H1 (cell line): ENCODE measurements at regions not wholly inside any gene's neighbourhood (a gene's known extent, or its start where the extent isn't known, plus 50 kb on each side); places are given as distances from the start of the nearest gene placed in this dataset.

Experiments
- CTCF ChIA-PET: fragments of 300-600 bp; sonication (Branson Sonifier 250); formaldehyde crosslinking; loops from one replicate; lab custom pipeline; 2021; ENCODE audit not compliant: partially characterized antibody; lab: Charles Lee
- POLR2A ChIA-PET: fragments of 300-600 bp; sonication (Branson Sonifier 250); formaldehyde crosslinking; loops from one replicate; lab custom pipeline; 2021; ENCODE audit warnings: inconsistent platforms; ENCODE audit not compliant: partially characterized antibody; lab: Charles Lee
- DNase-seq, 2 experiments: peaks; one replicate each; pipeline versions ENCODE4 v3.0.0 to v3.0.0-alpha.2; 2010 to 2022; ENCODE audit warnings: low spot score in 2 of 2, low read depth in 1 of 2, mixed read lengths in 1 of 2
- FAIRE-seq: peaks from 2 replicates; lab custom pipeline; 2011; peaks lifted over from hg19 to GRCh38; lab: Jason Lieb, UNC
- H2AFZ ChIP-seq: 2 replicates; pipeline ENCODE4 v1.8.1; 2012; ENCODE audit warnings: low read length, inconsistent platforms
- H2AK5ac ChIP-seq: 2 replicates; pipeline ENCODE4 v1.6.1; 2013; ENCODE audit warnings: low read depth, low read length
- H2BK120ac ChIP-seq: replicated peaks from 2 replicates; pipeline ENCODE3; 2013; ENCODE audit warnings: low read depth, low read length, inconsistent platforms
- H2BK12ac ChIP-seq: 2 replicates; pipeline ENCODE4 v1.6.1; 2013; ENCODE audit warnings: low read depth, low read length
- H2BK15ac ChIP-seq: 2 replicates; pipeline ENCODE4 v1.6.1; 2013; ENCODE audit warnings: low read length
- H2BK20ac ChIP-seq: 2 replicates; pipeline ENCODE4 v1.6.1; 2013; ENCODE audit warnings: low read length
- H2BK5ac ChIP-seq: 2 replicates; pipeline ENCODE4 v1.6.1; 2013; ENCODE audit warnings: low read depth, low read length
- H3K14ac ChIP-seq: 2 replicates; pipeline ENCODE4 v1.6.1; 2013; ENCODE audit warnings: inconsistent platforms; ENCODE audit not compliant: insufficient read length
- H3K18ac ChIP-seq: 2 replicates; pipeline ENCODE4 v1.6.1; 2013; ENCODE audit warnings: low read length; ENCODE audit errors: extremely low read depth
- H3K23ac ChIP-seq: 2 replicates; pipeline ENCODE4 v1.6.1; 2013; ENCODE audit warnings: inconsistent platforms; ENCODE audit not compliant: insufficient read length
- H3K23me2 ChIP-seq: 2 replicates; pipeline ENCODE4 v1.6.1; 2013; ENCODE audit warnings: low read depth, low read length
- H3K27ac ChIP-seq: 2 replicates; pipeline ENCODE4 v1.6.1; 2011; ENCODE audit warnings: low read depth, low read length, inconsistent platforms
- H3K27me3 ChIP-seq, 4 experiments: replicated peaks in 1 of 4; 1 replicate in 1 of 4; 2 replicates in 3 of 4; pipeline versions ENCODE4 v1.6.1 to v1.8.1; 2011 to 2013; ENCODE audit warnings: low read length in 3 of 4, mild to moderate bottlenecking in 3 of 4, inconsistent platforms in 2 of 4, mixed read lengths in 2 of 4, moderate library complexity in 1 of 4; ENCODE audit not compliant: control insufficient read depth in 3 of 4, insufficient read depth in 3 of 4; ENCODE audit errors: extremely low read depth in 1 of 4
- H3K36me3 ChIP-seq, 4 experiments: 2 replicates each; pipeline versions ENCODE4 v1.6.1 to v1.8.1; 2011 to 2013; ENCODE audit warnings: mild to moderate bottlenecking in 4 of 4, low read length in 3 of 4, moderate library complexity in 2 of 4, control low read depth in 1 of 4, inconsistent platforms in 1 of 4; ENCODE audit not compliant: insufficient read depth in 4 of 4, control insufficient read depth in 2 of 4
- H3K4ac ChIP-seq: replicated peaks from 2 replicates; pipeline ENCODE3; 2013; ENCODE audit warnings: low read length, low read depth, mixed read lengths, inconsistent platforms; ENCODE audit not compliant: insufficient read length
- H3K4me1 ChIP-seq, 4 experiments: replicated peaks in 1 of 4; 1 replicate in 1 of 4; 2 replicates in 3 of 4; pipeline versions ENCODE4 v1.6.1 to v1.8.1; 2011 to 2013; ENCODE audit warnings: low read length in 3 of 4, inconsistent platforms in 2 of 4, mixed read lengths in 1 of 4; ENCODE audit not compliant: insufficient read depth in 4 of 4, control insufficient read depth in 3 of 4
- H3K4me2 ChIP-seq, 2 experiments: 2 replicates each; pipeline versions ENCODE4 v1.6.1 to v1.8.1; 2011 to 2013; ENCODE audit warnings: low read depth in 2 of 2, low read length in 2 of 2, control low read depth in 1 of 2, inconsistent platforms in 1 of 2, mild to moderate bottlenecking in 1 of 2; ENCODE audit not compliant: insufficient read depth in 1 of 2
- H3K4me3 ChIP-seq, 4 experiments: fragments of 200-600, 300-600 bp in 1 of 4; sonication (generic), shearing (Covaris generic), sonication (Bioruptor Twin) in 1 of 4; 2 replicates each; pipeline versions ENCODE4 v1.5.1 to v1.8.1; 2011 to 2016; ENCODE audit warnings: low read length in 4 of 4, low read depth in 3 of 4, control low read depth in 2 of 4, inconsistent platforms in 2 of 4, mild to moderate bottlenecking in 2 of 4, mixed read lengths in 1 of 4, moderate library complexity in 1 of 4; ENCODE audit not compliant: insufficient read depth in 2 of 4; ENCODE audit errors: extremely low read depth in 1 of 4
- H3K56ac ChIP-seq: replicated peaks from 2 replicates; pipeline ENCODE3; 2013; ENCODE audit warnings: low read depth, mild to moderate bottlenecking, mixed read lengths, low read length, inconsistent platforms; ENCODE audit not compliant: insufficient read length
- H3K79me1 ChIP-seq: 2 replicates; pipeline ENCODE4 v1.6.1; 2013; ENCODE audit warnings: low read depth, low read length, control low read depth
- H3K79me2 ChIP-seq, 2 experiments: 2 replicates each; pipeline versions ENCODE4 v1.6.1 to v1.8.1; 2012 to 2013; ENCODE audit warnings: low read length in 2 of 2, mild to moderate bottlenecking in 2 of 2, inconsistent platforms in 1 of 2; ENCODE audit not compliant: insufficient read depth in 2 of 2, control insufficient read depth in 1 of 2
- H3K9ac ChIP-seq, 4 experiments: replicated peaks in 1 of 4; 1 replicate in 1 of 4; 2 replicates in 3 of 4; pipeline versions ENCODE4 v1.6.1 to v1.8.1; 2011 to 2013; ENCODE audit warnings: low read depth in 3 of 4, low read length in 3 of 4, control low read depth in 2 of 4, mild to moderate bottlenecking in 2 of 4, moderate library complexity in 2 of 4, inconsistent platforms in 1 of 4; ENCODE audit errors: extremely low read depth in 1 of 4
- H3K9me3 ChIP-seq, 2 experiments: 2 replicates each; pipeline versions ENCODE4 v1.6.1 to v1.8.1; 2012 to 2013; ENCODE audit warnings: mild to moderate bottlenecking in 2 of 2, moderate library complexity in 2 of 2, control low read depth in 1 of 2, inconsistent platforms in 1 of 2, low read depth in 1 of 2, low read length in 1 of 2, mixed read lengths in 1 of 2; ENCODE audit not compliant: insufficient read depth in 2 of 2
- H4K20me1 ChIP-seq, 2 experiments: replicated peaks in 1 of 2; 2 replicates each; pipeline versions ENCODE3 to v1.8.1; 2011 to 2013; ENCODE audit warnings: inconsistent platforms in 2 of 2, low read length in 2 of 2, mild to moderate bottlenecking in 1 of 2; ENCODE audit not compliant: insufficient read depth in 2 of 2, control insufficient read depth in 1 of 2
- H4K5ac ChIP-seq: 2 replicates; pipeline ENCODE4 v1.6.1; 2013; ENCODE audit warnings: low read length, low read depth, mixed read lengths, inconsistent platforms; ENCODE audit not compliant: insufficient read length
- H4K8ac ChIP-seq: 2 replicates; pipeline ENCODE4 v1.8.0; 2013; ENCODE audit warnings: mild to moderate bottlenecking, moderate library complexity, low read length, inconsistent platforms; ENCODE audit not compliant: insufficient read depth; ENCODE audit errors: extremely low read depth
- H4K91ac ChIP-seq: replicated peaks from 2 replicates; pipeline ENCODE3; 2013; ENCODE audit warnings: low read length, mixed read lengths, inconsistent platforms; ENCODE audit not compliant: insufficient read length
- CBX8 ChIP-seq: fragments of 300-800, 300-1000 bp; sonication (generic); IDR thresholded peaks from 2 replicates; pipeline ENCODE4 v1.7.1; 2016; ENCODE audit warnings: low read depth, low read length, borderline replicate concordance
- RXRA ChIP-seq: IDR thresholded peaks from 2 replicates; pipeline ENCODE4 v1.6.1; 2011; ENCODE audit warnings: low read depth, mild to moderate bottlenecking, low read length, moderate library complexity; ENCODE audit not compliant: insufficient read depth
- SIN3A ChIP-seq, 2 experiments: IDR thresholded peaks in 1 of 2; conservative IDR thresholded peaks in 1 of 2; 2 replicates each; pipeline ENCODE4 v1.6.1; 2011 to 2012; ENCODE audit warnings: low read length in 2 of 2, improper control_type of control experiment in 1 of 2, low read depth in 1 of 2, mild to moderate bottlenecking in 1 of 2
- SIX5 ChIP-seq: IDR thresholded peaks from 2 replicates; pipeline ENCODE4 v1.6.1; 2011; ENCODE audit warnings: mild to moderate bottlenecking, low read depth, low read length
- WGBS, 2 experiments: shearing (Covaris generic) in 1 of 2; methylation state at CpG; one replicate each; pipeline versions ENCODE4 v1.1.6 to v1.1.7; 2013 to 2015; ENCODE audit warnings: low lambda C conversion rate in 2 of 2, mixed read lengths in 2 of 2, inconsistent platforms in 1 of 2, low coverage in 1 of 2, missing lambda C conversion rate in 1 of 2; ENCODE audit not compliant: insufficient replicate concordance in 2 of 2, insufficient coverage in 1 of 2, insufficient read length in 1 of 2; ENCODE audit errors: extremely low coverage in 1 of 2, missing lambda C conversion rate in 1 of 2; 5-methylcytosine and 5-hydroxymethylcytosine counted together

- no peak overlapping the region for H2BK20ac ChIP-seq
- H3K9me3 ChIP-seq: no peaks in the 10 kb centered on the region
- no peak overlapping the region for H2AK5ac ChIP-seq
- CTCF ChIA-PET: no interaction called here
- no peak overlapping the region for H4K8ac ChIP-seq
- H3K56ac ChIP-seq: no peak overlapping the region
- POLR2A ChIA-PET: no interaction called here
- TF ChIP-seq SIN3A (conservative IDR thresholded peaks at IDR 0.05 in 1 of 2, IDR thresholded peaks at IDR 0.05 in 1 of 2; ENCODE audit: low read depth in 1 of 2, low read length in 2 of 2): no peak
- TF ChIP-seq RXRA: no peak
- TF ChIP-seq CBX8: no peak
- no peak for TF ChIP-seq SIX5
- TF ChIP-seq, all 59 proteins: peak for 0
- Histone ChIP-seq H3K23me2 (no peaks in the 10 kb centered on the region), H3K9ac (no peak overlapping the region), H2BK12ac (no peak overlapping the region), H3K79me1 (no peaks in the 10 kb centered on the region), H3K4me3 (no peak overlapping the region), H3K4me1 (peaks cover 0 to 3% (median 1%) of the 10 kb centered on the region in 4 experiments; a peak in 1 of 7 replicates), H3K4me2 (no peak overlapping the region), H2BK120ac (no peak overlapping the region), H3K23ac (no peak overlapping the region), H4K5ac (no peak overlapping the region), H3K18ac (no peak overlapping the region), H3K4ac (no peak overlapping the region), H3K27ac (no peak overlapping the region), H2BK5ac (no peak overlapping the region), H3K14ac (no peak overlapping the region), H3K79me2 (no peaks in the 10 kb centered on the region), H4K91ac (no peak overlapping the region), H3K27me3 (no peaks in the 10 kb centered on the region), H2AFZ (no peak overlapping the region), H3K36me3 (no peaks in the 10 kb centered on the region), H2BK15ac (no peak overlapping the region), H4K20me1 (no peaks in the 10 kb centered on the region)
- FAIRE-seq (no peak), DNase-seq (no peak)
- WGBS, 2 experiments: 100% methylated on average over 1 of the region's 1 CpG; no CpG with 5 or more reads in 1 of the 2 experiments
Measured at GRCh38 chr4:27913738-27914137, 1053.1 kb downstream of the STIM2 start.
